ENCODE measurements at regions not wholly inside any gene's neighbourhood (a gene's known extent, or its start where the extent isn't known, plus 50 kb on each side); places are given as distances from the start of the nearest gene placed in this dataset.

- TF ChIP-seq CTCF (IDR thresholded peaks at IDR 0.05) (no peak), POLR2A (IDR thresholded peaks at IDR 0.05) (no peak)
Measured at GRCh38 chr17:34525651-34526050, 53.7 kb upstream of the TMEM132E start.

All from uterus (tissue), 2 donors.